Effector memory CD8-positive, alpha-beta T cell (primary cell): ENCODE measurements at regions not wholly inside any gene's neighbourhood (a gene's known extent, or its start where the extent isn't known, plus 50 kb on each side); places are given as distances from the start of the nearest gene placed in this dataset.
A peak's percentile ranks its signal among the peaks of the same experiment; 100 is the strongest.

ENCODE experiments used
- ATAC-seq: fragments of 150-1000 bp; cut with Tn5 transposase; replicated peaks from 2 replicates; pipeline ENCODE4 v1.10.0; 2021; ENCODE audit warnings: mild to moderate bottlenecking, moderate library complexity
- DNase-seq, 3 experiments: peaks; one replicate each; pipeline ENCODE4 v3.0.0; 2021
- H3K27ac Mint-ChIP-seq, 2 donors: one replicate each; pipeline ENCODE4 v1.8.0; 2022; ENCODE audit warnings: mild to moderate bottlenecking in 2 of 2, mixed read lengths in 2 of 2, moderate library complexity in 2 of 2
- H3K27me3 Mint-ChIP-seq, 2 donors: one replicate each; pipeline ENCODE4 v1.8.0; 2022; ENCODE audit warnings: mixed read lengths in 2 of 2
- H3K36me3 Mint-ChIP-seq: one replicate; pipeline ENCODE4 v1.8.0; 2022; ENCODE audit warnings: mild to moderate bottlenecking, moderate library complexity, mixed read lengths; ENCODE audit not compliant: insufficient read depth
- H3K4me1 Mint-ChIP-seq, 2 donors: one replicate each; pipeline ENCODE4 v1.8.0; 2022; ENCODE audit warnings: low read depth in 2 of 2, mixed read lengths in 2 of 2
- H3K4me3 Mint-ChIP-seq, 2 donors: one replicate each; pipeline ENCODE4 v1.8.0; 2022; ENCODE audit warnings: mild to moderate bottlenecking in 2 of 2, mixed read lengths in 2 of 2, moderate library complexity in 2 of 2
- H3K9me3 Mint-ChIP-seq, 2 donors: one replicate each; pipeline ENCODE4 v1.8.0; 2022; ENCODE audit warnings: mixed read lengths in 2 of 2

DNA sequence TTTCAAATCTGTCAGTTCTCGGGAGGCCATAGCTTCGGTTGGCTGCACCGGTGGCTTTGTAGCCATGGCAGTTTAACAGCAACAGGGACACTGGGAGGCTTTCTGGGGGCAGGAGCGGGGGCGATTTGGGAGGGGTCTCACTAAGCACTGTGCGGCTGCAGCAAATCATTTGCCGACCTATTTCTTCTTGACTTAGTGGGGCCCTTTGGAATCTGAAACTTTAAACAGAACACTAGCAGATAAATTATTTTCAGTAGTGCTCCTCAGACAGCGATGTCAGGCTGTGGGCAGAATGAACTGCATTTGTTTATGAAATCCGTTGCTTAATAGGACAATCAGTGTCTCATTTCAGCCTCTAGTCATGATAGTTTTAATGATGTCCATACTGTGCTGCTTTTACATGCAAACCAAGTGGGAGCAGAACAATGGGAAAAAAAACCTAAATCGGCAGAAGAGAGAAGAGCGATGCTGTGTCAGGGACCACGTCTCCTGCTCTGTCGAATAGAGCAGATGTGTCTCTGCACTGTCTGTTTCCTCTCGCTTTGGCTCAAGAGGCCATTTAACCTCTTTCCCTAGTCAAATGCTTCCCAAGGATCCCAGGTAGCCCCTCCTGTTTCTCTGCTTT lies 211.9 kb downstream of the OLFM4 start:
- ATAC-seq (no peak), DNase-seq (no peak)
- Mint-ChIP-seq H3K36me3 (no peaks in the 10 kb centered on the region), H3K4me3 (no peak overlapping the region), H3K4me1 (no peaks in the 10 kb centered on the region), H3K9me3 (peaks cover 0 to 4% of the 10 kb centered on the region in 2 donors), H3K27ac (no peak overlapping the region), H3K27me3 (no peaks in the 10 kb centered on the region)

DNA sequence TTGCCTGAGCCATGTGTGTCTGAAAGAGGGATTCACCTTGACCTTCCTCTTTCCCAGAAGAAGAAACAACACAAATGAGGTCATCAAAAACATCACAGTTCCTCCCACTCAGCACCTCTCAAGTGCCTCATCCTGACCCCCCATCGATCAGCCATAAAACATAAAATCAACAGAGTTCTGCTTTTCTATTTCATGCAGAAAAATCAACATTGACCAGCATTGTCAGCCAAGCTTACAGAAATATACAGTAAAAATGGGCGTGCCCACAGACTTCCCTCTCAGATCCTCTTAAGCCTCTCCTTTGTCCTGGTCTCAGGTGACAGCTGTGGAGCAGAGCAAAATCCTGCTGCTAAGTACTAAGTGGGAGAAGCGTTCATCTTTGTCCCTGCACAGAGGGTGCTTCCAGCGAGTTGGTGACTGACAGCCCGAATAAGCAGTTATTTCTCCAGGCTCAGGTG lies 213.3 kb downstream of the OLFM4 start:
- H3K36me3 Mint-ChIP-seq = no peaks in the 10 kb centered on the region
- no peak for DNase-seq
- no peak overlapping the region for H3K4me3 Mint-ChIP-seq
- no peaks in the 10 kb centered on the region for H3K4me1 Mint-ChIP-seq
- no peaks in the 10 kb centered on the region for H3K27me3 Mint-ChIP-seq
- H3K9me3 Mint-ChIP-seq = peaks cover 0 to 4% of the 10 kb centered on the region in 2 donors
- no peak for ATAC-seq
- H3K27ac Mint-ChIP-seq = no peak overlapping the region

DNA sequence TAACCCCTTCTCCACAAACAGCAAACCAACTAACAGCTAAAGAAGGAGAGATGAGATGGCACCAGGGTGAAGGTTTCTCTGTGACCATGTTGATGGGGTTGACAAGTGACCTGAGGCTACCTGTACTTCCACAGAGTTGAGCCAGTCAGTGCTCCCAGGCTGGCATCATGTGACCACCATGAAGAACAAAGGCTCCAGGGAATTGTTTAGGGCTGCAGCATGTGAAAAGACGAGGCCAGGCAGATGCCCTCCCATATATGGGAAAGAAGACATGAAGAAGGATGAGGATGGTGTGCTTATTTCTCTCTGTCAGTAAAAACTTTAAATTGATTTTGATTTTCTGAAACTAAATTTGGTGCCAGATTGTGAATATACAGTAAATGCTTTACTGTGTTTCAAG lies 220.6 kb downstream of the OLFM4 start:
- no peaks in the 10 kb centered on the region for H3K36me3 Mint-ChIP-seq
- no peak overlapping the region for H3K27ac Mint-ChIP-seq
- no peak overlapping the region for H3K4me3 Mint-ChIP-seq
- H3K9me3 Mint-ChIP-seq = no peaks in the 10 kb centered on the region
- ATAC-seq = no peak
- no peak for DNase-seq
- peaks cover 0 to 8% of the 10 kb centered on the region in 2 donors for H3K27me3 Mint-ChIP-seq
- no peaks in the 10 kb centered on the region for H3K4me1 Mint-ChIP-seq

DNA sequence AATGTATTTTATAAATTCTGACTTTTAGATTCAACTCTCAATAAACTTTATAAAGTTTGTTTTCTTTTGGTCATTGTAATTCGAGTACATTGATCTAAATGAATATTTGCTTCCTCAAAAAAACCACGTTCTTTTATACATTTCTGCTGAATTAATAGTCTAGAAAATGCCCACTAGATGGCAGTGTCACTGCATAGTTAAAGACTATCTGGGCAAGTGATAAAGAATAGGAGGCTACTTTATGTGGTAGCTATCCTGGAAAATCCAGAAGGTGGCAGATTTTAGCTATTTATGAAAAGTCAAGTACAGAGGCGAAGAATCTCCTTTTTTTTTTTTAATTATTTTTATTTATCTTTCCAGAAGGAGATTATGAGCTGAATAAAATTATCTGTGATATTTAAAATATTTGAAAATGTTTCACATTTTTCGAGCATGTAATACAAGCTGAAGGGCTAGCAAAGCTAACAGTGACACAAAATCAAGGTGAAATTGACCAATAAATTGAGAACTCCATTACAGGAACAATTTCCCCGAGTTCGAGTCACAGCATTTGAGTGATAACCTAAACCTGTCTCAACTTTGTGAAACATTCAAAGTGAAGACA lies 221.8 kb downstream of the OLFM4 start:
- Mint-ChIP-seq H3K27ac (no peak overlapping the region), H3K36me3 (no peaks in the 10 kb centered on the region), H3K9me3 (no peaks in the 10 kb centered on the region), H3K27me3 (peaks cover 0 to 8% of the 10 kb centered on the region in 2 donors), H3K4me3 (no peak overlapping the region), H3K4me1 (no peaks in the 10 kb centered on the region)
- ATAC-seq (no peak), DNase-seq (peak in 1 of 3 experiments; percentile 3)

DNA sequence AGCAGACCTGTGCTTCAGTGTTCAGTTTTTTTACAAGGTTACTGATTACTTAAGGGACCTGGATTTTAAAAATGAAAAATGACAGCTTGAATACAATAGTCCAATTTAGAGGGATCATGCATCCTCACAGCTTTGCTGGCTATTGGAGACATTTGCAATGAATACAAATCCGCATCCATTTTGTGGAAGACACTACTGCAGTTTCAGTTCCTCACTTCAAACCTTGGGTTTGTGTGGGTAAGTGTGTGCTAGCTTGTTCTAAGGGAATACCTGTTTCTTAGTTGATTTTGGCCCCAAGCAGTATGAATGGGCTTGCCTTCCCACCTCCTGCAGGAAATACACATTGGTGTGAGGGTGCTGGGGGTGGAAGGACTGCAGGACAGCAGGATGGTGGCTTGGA lies 222.4 kb downstream of the OLFM4 start:
- ATAC-seq (no peak), DNase-seq (no peak)
- Mint-ChIP-seq H3K9me3 (no peaks in the 10 kb centered on the region), H3K27me3 (peaks cover 0 to 8% of the 10 kb centered on the region in 2 donors), H3K4me1 (no peaks in the 10 kb centered on the region), H3K27ac (no peak overlapping the region), H3K36me3 (no peaks in the 10 kb centered on the region), H3K4me3 (no peak overlapping the region)

DNA sequence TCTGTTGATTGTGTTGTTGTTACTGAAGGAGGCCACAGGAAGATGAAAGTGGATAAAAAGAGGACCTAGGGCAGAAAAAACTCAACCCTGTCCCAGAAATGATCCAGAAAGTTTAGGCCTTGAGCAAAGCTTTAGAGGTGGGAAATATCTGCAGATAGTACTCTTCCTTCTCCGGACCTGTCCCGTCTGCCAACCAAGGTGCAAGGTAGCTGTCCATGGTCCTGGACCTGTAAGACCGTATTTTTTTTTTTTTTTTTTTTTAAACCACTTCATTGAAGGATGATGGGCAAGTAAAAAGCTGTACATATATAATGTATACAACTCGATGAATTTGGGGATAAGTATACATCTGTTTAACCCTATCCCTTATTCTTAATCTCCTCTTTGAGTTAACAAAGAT lies 225.9 kb downstream of the OLFM4 start:
- Mint-ChIP-seq H3K4me1 (no peaks in the 10 kb centered on the region), H3K27ac (no peak overlapping the region), H3K36me3 (no peaks in the 10 kb centered on the region), H3K4me3 (no peak overlapping the region), H3K9me3 (no peaks in the 10 kb centered on the region), H3K27me3 (no peaks in the 10 kb centered on the region)
- ATAC-seq (no peak), DNase-seq (no peak)

DNA sequence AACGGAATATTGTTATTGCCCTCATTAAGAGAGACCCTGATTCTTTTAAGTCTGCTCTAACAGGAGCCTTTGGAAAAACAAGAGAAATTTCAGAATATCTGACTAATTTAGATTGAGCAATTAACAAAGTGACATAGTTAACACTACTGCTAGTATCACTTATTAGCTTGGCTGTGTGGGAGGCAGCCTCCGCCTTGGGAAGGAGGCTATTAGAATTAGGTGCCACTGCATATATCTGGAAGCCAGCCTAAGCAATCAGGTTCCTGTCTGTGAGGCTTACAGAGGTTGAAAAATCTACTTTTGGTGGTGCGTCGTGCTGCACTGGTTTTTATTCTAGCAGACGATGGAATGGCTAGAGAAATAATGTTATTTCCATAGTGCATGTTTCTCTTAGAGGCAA lies 227.2 kb downstream of the OLFM4 start:
- Mint-ChIP-seq H3K9me3 (no peaks in the 10 kb centered on the region), H3K4me3 (no peak overlapping the region), H3K27me3 (no peaks in the 10 kb centered on the region), H3K4me1 (no peaks in the 10 kb centered on the region), H3K36me3 (no peaks in the 10 kb centered on the region), H3K27ac (no peak overlapping the region)
- ATAC-seq (no peak), DNase-seq (no peak)

DNA sequence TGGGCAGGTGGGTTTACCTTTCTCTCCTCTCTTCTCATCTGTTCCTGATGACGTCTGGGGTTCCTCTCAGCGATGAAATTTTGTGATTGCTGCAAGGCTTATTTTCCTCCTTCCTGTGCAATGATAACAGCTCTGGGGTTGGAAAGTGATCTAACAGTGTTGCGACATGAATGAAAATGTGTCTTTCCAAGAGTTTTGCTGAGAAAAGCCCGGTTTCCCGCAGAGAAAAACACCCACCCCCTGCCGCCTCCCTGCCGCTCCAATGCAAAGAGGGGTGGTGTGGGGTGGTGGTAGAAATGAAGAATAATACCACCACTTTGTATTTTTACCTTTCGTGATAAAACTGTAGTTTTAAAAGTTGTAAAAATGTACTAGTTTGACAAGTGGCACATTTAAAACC lies 232.0 kb downstream of the OLFM4 start:
- Mint-ChIP-seq H3K9me3 (peaks cover 2 to 8% of the 10 kb centered on the region in 2 donors), H3K4me1 (no peaks in the 10 kb centered on the region), H3K36me3 (no peaks in the 10 kb centered on the region), H3K27ac (no peak overlapping the region), H3K4me3 (no peak overlapping the region), H3K27me3 (no peaks in the 10 kb centered on the region)
- no peak for DNase-seq
- no peak for ATAC-seq

DNA sequence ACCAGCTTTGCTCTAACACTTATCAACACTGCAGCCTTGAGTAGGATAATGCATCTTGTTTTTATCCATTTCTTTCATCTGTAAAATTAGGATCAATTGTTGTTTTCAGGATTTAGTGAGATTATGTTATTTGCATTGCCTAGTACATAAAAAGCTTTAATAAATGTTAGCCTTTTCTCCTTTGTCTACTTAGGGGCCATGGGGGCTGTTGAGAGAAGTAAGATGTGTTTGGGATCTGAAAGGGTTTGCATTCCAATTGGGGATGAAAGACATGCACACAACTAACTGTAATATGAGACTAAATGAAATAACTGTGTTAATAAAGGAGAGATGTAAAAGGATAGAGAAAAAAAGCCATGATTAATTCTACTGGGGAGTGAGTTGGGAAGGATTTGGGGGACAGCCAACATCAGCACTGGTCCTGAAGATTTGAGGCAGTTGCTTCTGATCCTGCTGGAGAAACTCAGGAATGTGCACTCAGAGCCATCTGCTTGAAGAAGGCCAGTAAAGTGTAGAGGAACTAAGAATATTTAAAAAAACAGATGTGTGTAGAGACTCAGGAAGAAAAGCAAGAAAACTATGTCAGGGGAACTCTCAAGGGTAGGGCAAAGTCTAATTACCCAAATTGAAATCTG lies 236.3 kb downstream of the OLFM4 start:
- ATAC-seq (no peak), DNase-seq (no peak)
- H3K4me1 Mint-ChIP-seq = no peaks in the 10 kb centered on the region
- no peaks in the 10 kb centered on the region for H3K27me3 Mint-ChIP-seq
- no peak overlapping the region for H3K4me3 Mint-ChIP-seq
- no peak overlapping the region for H3K27ac Mint-ChIP-seq
- H3K9me3 Mint-ChIP-seq = peaks cover 11 to 15% of the 10 kb centered on the region in 2 donors
- H3K36me3 Mint-ChIP-seq = no peaks in the 10 kb centered on the region

DNA sequence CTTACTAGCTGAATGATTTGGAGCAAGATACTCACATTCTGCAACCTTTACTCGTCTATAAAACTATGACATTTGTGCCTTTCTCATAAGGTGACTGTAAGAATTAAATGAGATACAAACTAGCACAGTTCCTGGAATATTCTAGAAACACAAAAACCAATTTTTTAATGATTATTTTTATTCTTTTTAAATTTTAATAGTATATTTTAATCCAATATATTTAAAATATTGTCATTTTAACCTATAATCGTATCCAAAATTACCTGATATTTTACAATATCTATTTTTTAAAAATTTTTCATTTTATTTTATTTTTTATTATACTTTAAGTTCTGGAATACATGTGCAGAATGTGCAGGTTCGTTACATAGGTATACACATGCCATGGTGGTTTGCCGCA lies 238.1 kb downstream of the OLFM4 start:
- no peak for ATAC-seq
- no peak for DNase-seq
- H3K27me3 Mint-ChIP-seq = no peaks in the 10 kb centered on the region
- H3K4me3 Mint-ChIP-seq = no peak overlapping the region
- peaks cover 14 to 15% of the 10 kb centered on the region in 2 donors for H3K9me3 Mint-ChIP-seq
- H3K36me3 Mint-ChIP-seq = no peaks in the 10 kb centered on the region
- H3K27ac Mint-ChIP-seq = no peak overlapping the region
- H3K4me1 Mint-ChIP-seq = no peaks in the 10 kb centered on the region

DNA sequence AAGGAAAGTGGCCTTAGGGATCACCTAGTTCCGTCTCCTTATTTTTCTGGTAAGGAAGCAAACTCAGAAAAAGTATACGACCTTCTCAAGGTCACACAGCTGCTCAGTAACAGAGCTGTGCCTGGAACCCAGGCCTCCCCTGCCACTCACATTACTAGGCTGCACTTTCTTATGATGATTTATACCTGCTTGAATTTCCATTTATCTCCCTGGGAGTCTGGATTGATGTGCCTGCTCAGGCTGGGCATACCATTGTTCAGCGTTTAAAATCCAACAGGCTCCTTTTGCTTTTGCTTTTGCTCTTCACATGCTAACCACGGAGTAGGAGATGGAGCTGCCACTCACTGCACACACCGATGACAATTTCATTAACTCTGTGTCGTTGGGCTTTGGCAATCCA lies 241.0 kb downstream of the OLFM4 start:
- ATAC-seq (no peak), DNase-seq (no peak)
- Mint-ChIP-seq H3K27me3 (no peaks in the 10 kb centered on the region), H3K27ac (no peak overlapping the region), H3K4me3 (no peak overlapping the region), H3K36me3 (no peaks in the 10 kb centered on the region), H3K9me3 (peaks cover 8 to 13% of the 10 kb centered on the region in 2 donors), H3K4me1 (no peaks in the 10 kb centered on the region)

DNA sequence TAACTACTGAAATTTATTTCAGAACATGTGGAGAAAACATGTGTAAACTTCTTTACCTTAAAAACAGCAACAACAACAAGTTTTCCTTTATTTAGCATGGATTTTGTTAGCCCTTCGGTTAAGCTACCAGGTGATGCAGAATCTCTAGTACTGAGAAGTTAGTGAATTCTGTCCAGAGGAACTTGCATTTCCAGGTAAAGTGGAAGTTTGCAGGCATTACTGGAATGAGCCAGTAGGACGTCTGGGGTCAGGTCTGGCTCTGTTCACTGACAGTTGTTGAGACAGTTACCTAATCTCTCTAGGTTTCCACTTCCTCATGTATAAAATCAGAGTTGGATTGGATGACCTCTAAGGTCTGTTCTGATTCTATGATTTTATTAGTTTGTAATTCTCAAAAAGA lies 244.3 kb downstream of the OLFM4 start:
- H3K27ac Mint-ChIP-seq = no peak overlapping the region
- H3K4me3 Mint-ChIP-seq = no peak overlapping the region
- H3K36me3 Mint-ChIP-seq = no peaks in the 10 kb centered on the region
- no peaks in the 10 kb centered on the region for H3K4me1 Mint-ChIP-seq
- no peak for DNase-seq
- H3K9me3 Mint-ChIP-seq = peaks cover 10 to 11% of the 10 kb centered on the region in 2 donors
- ATAC-seq = no peak
- H3K27me3 Mint-ChIP-seq = no peaks in the 10 kb centered on the region

DNA sequence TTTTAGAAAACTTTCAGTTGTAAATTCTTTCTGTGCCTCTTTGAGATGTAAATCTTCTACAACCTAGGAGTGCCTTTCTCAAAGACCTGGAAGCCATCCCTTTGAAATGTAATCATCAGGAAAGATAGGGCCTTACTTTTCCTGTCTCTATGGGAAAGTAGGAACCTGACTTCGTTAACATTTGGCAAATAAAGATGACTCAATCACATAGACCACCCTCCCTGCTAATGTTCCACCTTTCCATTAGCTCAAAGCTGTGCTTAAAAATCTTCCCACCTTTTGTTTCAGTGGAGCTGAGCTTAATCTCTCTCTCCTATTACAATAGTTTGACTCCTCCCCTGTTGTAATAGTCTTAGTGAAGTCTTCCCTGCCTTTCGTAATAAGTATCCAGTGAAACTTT lies 247.7 kb downstream of the OLFM4 start:
- Mint-ChIP-seq H3K4me1 (no peaks in the 10 kb centered on the region), H3K9me3 (peaks cover 7 to 11% of the 10 kb centered on the region in 2 donors), H3K27me3 (no peaks in the 10 kb centered on the region), H3K4me3 (no peak overlapping the region), H3K36me3 (no peaks in the 10 kb centered on the region), H3K27ac (no peak overlapping the region)
- DNase-seq (no peak), ATAC-seq (no peak)

DNA sequence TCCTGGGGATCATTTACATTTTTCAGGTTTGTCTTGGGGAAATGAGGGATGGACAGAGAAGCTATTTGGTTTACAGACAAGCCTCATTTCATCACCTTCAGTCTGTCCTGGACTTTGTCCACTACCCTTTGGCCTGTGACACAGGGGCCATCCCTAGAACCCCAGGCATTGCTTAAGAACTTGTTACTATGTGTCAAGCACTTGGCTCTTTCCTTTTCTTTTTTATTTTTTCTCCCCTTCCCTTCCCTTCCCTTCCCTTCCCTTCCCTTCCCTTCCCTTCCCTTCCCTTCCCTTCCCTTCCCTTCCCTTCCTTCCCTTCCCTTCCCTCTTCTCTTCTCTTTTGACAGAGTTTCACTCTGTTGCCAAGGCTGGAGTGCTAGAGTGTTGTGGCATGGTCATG lies 253.1 kb downstream of the OLFM4 start:
- Mint-ChIP-seq H3K27ac (no peak overlapping the region), H3K9me3 (peaks cover 7 to 15% of the 10 kb centered on the region in 2 donors), H3K4me3 (no peak overlapping the region), H3K36me3 (no peaks in the 10 kb centered on the region), H3K27me3 (no peaks in the 10 kb centered on the region), H3K4me1 (no peaks in the 10 kb centered on the region)
- DNase-seq (no peak), ATAC-seq (no peak)
